ENCODE measurements at regions not wholly inside any gene's neighbourhood (a gene's known extent, or its start where the extent isn't known, plus 50 kb on each side); places are given as distances from the start of the nearest gene placed in this dataset.

DNA sequence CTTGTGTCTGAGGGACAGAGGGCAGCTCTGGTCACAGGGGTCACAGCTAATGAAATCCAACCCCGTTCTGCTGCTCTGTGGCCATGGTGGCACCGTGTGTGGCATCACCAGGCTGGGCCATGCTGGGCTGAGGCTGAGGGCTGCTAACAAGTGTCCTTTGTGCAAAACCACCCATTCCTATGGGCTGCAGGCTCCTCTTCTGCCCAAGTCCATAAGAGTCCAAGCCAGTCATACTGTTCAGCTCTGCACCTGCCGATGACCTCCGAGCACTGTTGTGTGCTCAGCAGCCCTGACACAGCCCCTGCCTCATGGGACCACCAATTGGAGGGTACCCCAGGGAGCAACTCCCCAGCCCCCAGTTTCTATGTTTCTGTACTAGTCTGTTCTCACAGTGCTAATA is 133.1 kb downstream of the WDR11 start:
- Mint-ChIP-seq H3K27ac (no peak overlapping the region), H3K4me1 (peaks cover 2 to 17% (median 9%) of the 10 kb centered on the region in 4 donors), H3K36me3 (peaks cover 0 to 1% of the 10 kb centered on the region in 2 donors), H3K27me3 (peaks cover 16% of the 10 kb centered on the region in 2 donors), H3K9me3 (peaks cover 0 to 9% (median 2%) of the 10 kb centered on the region in 8 donors), H3K4me3 (no peak overlapping the region)
- Histone ChIP-seq H3K27me3 (ENCODE audit: insufficient read depth, low read length) (peaks cover 4% of the 10 kb centered on the region), H3K36me3 (ENCODE audit: insufficient read depth, low read length) (no peaks in the 10 kb centered on the region), H3K4me3 (ENCODE audit: low read length in 2 of 2) (no peak overlapping the region), H3K9me3 (ENCODE audit: control insufficient read depth in 1 of 2, low read length in 2 of 2) (no peaks in the 10 kb centered on the region), H3K4me1 (ENCODE audit: insufficient read depth, low read length) (peaks cover 8% of the 10 kb centered on the region), H3K27ac (ENCODE audit: low read depth, low read length) (no peak overlapping the region)
- POLR2A ChIA-PET (ENCODE audit: partially characterized antibody), result no interaction called here
- CTCF ChIA-PET (ENCODE audit: partially characterized antibody), result no interaction called here
- no peak for DNase-seq
- intact Hi-C loops (cut with micrococcal nuclease), result no loop called here

DNA sequence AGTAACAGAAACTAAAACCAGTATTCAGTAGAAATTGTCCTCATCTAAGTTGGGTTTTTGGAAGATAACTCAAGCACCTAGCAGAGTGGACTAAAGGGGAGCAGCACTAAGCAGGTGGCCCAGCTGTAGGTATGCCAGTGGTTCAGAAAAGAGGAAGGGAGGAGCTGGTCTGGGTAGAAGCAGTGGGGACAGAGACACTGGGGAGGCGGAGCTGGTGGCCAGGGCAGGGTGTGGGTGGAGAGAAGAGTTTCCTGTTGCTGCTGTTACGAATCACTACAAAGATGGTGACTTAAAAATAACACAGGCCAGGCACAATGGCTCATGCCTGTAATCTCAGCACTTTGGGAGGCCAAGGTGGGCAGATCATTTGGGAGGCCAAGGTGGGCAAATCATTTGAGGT is 136.2 kb downstream of the WDR11 start:
- no peaks in the 10 kb centered on the region for H3K36me3 ChIP-seq (ENCODE audit: insufficient read depth, low read length)
- peaks cover 7% of the 10 kb centered on the region for H3K4me1 ChIP-seq (ENCODE audit: insufficient read depth, low read length)
- Mint-ChIP-seq H3K36me3 (peaks cover 0 to 1% of the 10 kb centered on the region in 2 donors), H3K27ac (peak overlapping the region in 2 of 7 donors; percentile 47 to 53), H3K27me3 (peaks cover 5 to 11% of the 10 kb centered on the region in 2 donors), H3K4me3 (peak overlapping the region in 2 of 8 donors; percentile 34 to 52), H3K4me1 (peaks cover 2 to 15% (median 6%) of the 10 kb centered on the region in 4 donors), H3K9me3 (peaks cover 0 to 14% (median 5%) of the 10 kb centered on the region in 8 donors)
- H3K4me3 ChIP-seq (ENCODE audit: low read length in 2 of 2), result no peak overlapping the region
- intact Hi-C loops (cut with micrococcal nuclease), result no loop called here
- no peaks in the 10 kb centered on the region for H3K27me3 ChIP-seq (ENCODE audit: insufficient read depth, low read length)
- no peak overlapping the region for H3K27ac ChIP-seq (ENCODE audit: low read depth, low read length)
- no peak for DNase-seq
- H3K9me3 ChIP-seq (ENCODE audit: control insufficient read depth in 1 of 2, low read length in 2 of 2), result peaks cover 0 to 3% of the 10 kb centered on the region in 2 donors
- ChIA-PET CTCF (ENCODE audit: partially characterized antibody) (no interaction called here), POLR2A (ENCODE audit: partially characterized antibody) (no interaction called here)

DNA sequence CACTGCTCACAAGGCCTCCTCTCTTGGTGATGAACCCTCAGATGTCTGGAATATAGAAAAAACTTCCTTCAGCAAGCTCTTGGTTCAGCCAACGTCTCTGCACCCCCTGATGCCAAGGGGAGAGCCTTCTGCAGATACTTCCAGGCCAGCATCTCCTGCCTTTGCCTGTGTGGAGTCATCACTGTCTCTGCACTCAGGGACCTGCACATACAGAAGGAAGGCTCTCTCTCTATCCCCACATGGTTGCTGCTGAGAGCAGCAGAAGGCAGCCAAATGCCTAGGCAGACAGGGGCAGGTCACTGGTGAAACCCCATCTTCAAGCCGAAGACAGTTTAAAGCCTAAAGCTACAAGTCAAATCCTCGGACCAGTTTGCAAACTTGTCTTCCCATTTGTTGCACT is 137.6 kb downstream of the WDR11 start:
- Mint-ChIP-seq H3K4me3 (no peak overlapping the region), H3K27ac (no peak overlapping the region), H3K36me3 (peaks cover 0 to 1% of the 10 kb centered on the region in 2 donors), H3K4me1 (peaks cover 2 to 15% (median 6%) of the 10 kb centered on the region in 4 donors), H3K27me3 (peaks cover 3 to 9% of the 10 kb centered on the region in 2 donors), H3K9me3 (peaks cover 0 to 24% (median 7%) of the 10 kb centered on the region in 8 donors)
- ChIA-PET CTCF (ENCODE audit: partially characterized antibody) (no interaction called here), POLR2A (ENCODE audit: partially characterized antibody) (no interaction called here)
- H3K36me3 ChIP-seq (ENCODE audit: insufficient read depth, low read length), result no peaks in the 10 kb centered on the region
- no peak overlapping the region for H3K4me3 ChIP-seq (ENCODE audit: low read length in 2 of 2)
- H3K9me3 ChIP-seq (ENCODE audit: control insufficient read depth in 1 of 2, low read length in 2 of 2), result peaks cover 0 to 3% of the 10 kb centered on the region in 2 donors
- intact Hi-C loops (cut with micrococcal nuclease), result no loop called here
- DNase-seq, result no peak
- no peaks in the 10 kb centered on the region for H3K27me3 ChIP-seq (ENCODE audit: insufficient read depth, low read length)
- no peak overlapping the region for H3K27ac ChIP-seq (ENCODE audit: low read depth, low read length)
- H3K4me1 ChIP-seq (ENCODE audit: insufficient read depth, low read length), result peaks cover 7% of the 10 kb centered on the region

DNA sequence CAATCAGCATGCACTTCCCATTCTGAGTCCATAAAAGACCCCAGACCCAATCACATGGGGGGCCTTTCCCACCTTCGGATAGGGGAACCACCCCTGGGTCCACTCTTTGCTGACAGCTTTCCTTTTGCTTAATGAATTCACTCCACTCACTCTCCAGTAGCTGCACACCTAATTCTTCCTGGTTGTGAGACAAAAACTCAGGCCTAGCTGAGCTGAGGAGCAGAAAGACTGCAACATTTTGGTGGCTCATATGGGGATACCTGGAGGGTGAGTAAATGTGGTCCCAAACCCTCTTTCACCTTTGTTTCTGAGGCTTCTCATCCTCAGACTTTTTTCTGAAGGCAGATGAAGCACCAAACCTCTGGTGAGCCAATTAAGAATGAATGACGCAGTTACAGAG is 138.1 kb downstream of the WDR11 start:
- Histone ChIP-seq H3K9me3 (ENCODE audit: control insufficient read depth in 1 of 2, low read length in 2 of 2) (peaks cover 0 to 3% of the 10 kb centered on the region in 2 donors), H3K27me3 (ENCODE audit: insufficient read depth, low read length) (no peaks in the 10 kb centered on the region), H3K27ac (ENCODE audit: low read depth, low read length) (no peak overlapping the region), H3K4me1 (ENCODE audit: insufficient read depth, low read length) (peaks cover 7% of the 10 kb centered on the region), H3K36me3 (ENCODE audit: insufficient read depth, low read length) (no peaks in the 10 kb centered on the region), H3K4me3 (ENCODE audit: low read length in 2 of 2) (no peak overlapping the region)
- H3K27ac Mint-ChIP-seq, result no peak overlapping the region
- no peak overlapping the region for H3K4me3 Mint-ChIP-seq
- peaks cover 0 to 26% (median 7%) of the 10 kb centered on the region in 8 donors for H3K9me3 Mint-ChIP-seq
- intact Hi-C loops (cut with micrococcal nuclease), result no loop called here
- ChIA-PET POLR2A (ENCODE audit: partially characterized antibody) (no interaction called here), CTCF (ENCODE audit: partially characterized antibody) (no interaction called here)
- peaks cover 2 to 15% (median 6%) of the 10 kb centered on the region in 4 donors for H3K4me1 Mint-ChIP-seq
- DNase-seq, result no peak
- peaks cover 3 to 9% of the 10 kb centered on the region in 2 donors for H3K27me3 Mint-ChIP-seq
- peaks cover 0 to 1% of the 10 kb centered on the region in 2 donors for H3K36me3 Mint-ChIP-seq

DNA sequence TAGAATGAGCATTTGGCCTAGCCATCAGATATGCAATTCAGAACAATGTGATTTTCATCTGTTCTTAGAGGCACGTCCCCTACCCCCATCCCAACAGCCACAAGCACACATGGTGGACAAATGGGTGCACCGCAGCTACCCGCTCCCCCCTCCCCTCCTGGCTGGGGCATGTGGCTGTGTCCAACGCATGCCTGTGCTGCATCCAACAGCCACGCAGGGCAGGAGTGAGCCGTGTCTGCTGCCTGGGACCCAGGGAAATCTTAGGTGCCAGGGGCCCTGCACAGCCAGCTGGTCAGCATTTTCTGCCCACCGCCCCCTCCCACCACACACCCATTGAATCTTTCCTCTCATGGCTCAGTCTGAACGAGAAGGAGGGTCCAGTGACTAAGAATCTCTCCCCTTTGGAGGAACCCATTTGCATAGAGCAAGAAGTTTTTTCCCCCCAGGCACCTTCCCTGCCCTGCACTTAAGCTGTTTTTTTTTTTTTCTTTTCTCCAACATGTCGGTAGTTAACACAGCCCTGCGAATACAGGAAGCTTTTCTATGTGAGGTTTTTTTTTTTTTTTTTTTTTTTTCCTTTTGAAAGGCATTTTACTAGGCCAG is 138.9 kb downstream of the WDR11 start:
- H3K36me3 ChIP-seq (ENCODE audit: insufficient read depth, low read length), result no peaks in the 10 kb centered on the region
- H3K4me1 ChIP-seq (ENCODE audit: insufficient read depth, low read length), result peaks cover 7% of the 10 kb centered on the region
- peaks cover 0 to 1% of the 10 kb centered on the region in 2 donors for H3K36me3 Mint-ChIP-seq
- peaks cover 0 to 26% (median 7%) of the 10 kb centered on the region in 8 donors for H3K9me3 Mint-ChIP-seq
- no peak overlapping the region for H3K27ac ChIP-seq (ENCODE audit: low read depth, low read length)
- H3K4me3 ChIP-seq (ENCODE audit: low read length in 2 of 2), result no peak overlapping the region
- no peaks in the 10 kb centered on the region for H3K27me3 ChIP-seq (ENCODE audit: insufficient read depth, low read length)
- ChIA-PET CTCF (ENCODE audit: partially characterized antibody) (no interaction called here), POLR2A (ENCODE audit: partially characterized antibody) (no interaction called here)
- peaks cover 3 to 8% of the 10 kb centered on the region in 2 donors for H3K27me3 Mint-ChIP-seq
- intact Hi-C loops (cut with micrococcal nuclease), result no loop called here
- peaks cover 0 to 3% of the 10 kb centered on the region in 2 donors for H3K9me3 ChIP-seq (ENCODE audit: control insufficient read depth in 1 of 2, low read length in 2 of 2)
- DNase-seq, result no peak
- no peak overlapping the region for H3K4me3 Mint-ChIP-seq
- H3K4me1 Mint-ChIP-seq, result peaks cover 2 to 15% (median 6%) of the 10 kb centered on the region in 4 donors
- no peak overlapping the region for H3K27ac Mint-ChIP-seq

DNA sequence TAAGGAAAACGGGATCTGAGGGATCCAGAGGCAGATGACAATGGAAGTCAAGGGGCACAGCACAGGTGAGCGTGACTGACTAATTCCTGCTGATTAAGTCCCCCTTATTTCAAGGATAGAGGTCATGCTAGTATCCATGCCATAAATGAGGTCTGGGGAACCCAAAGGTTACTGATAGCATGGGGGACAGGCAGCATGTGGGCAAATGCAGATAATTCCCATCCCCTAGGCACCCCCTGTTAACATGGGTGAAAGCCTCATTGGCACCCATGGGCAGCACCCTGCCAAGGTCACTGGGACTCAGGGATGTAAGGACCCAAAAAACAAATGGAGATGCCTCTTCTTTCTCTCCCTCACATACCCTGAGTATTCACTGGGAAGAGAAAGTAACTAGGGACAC is 139.7 kb downstream of the WDR11 start:
- POLR2A ChIA-PET (ENCODE audit: partially characterized antibody), result no interaction called here
- H3K4me3 Mint-ChIP-seq, result no peak overlapping the region
- no peaks in the 10 kb centered on the region for H3K27me3 ChIP-seq (ENCODE audit: insufficient read depth, low read length)
- H3K4me3 ChIP-seq (ENCODE audit: low read length in 2 of 2), result no peak overlapping the region
- peaks cover 3 to 7% of the 10 kb centered on the region in 2 donors for H3K27me3 Mint-ChIP-seq
- CTCF ChIA-PET (ENCODE audit: partially characterized antibody), result no interaction called here
- H3K27ac Mint-ChIP-seq, result no peak overlapping the region
- intact Hi-C loops (cut with micrococcal nuclease), result no loop called here
- H3K9me3 Mint-ChIP-seq, result peaks cover 0 to 26% (median 7%) of the 10 kb centered on the region in 8 donors
- peaks cover 2 to 15% (median 6%) of the 10 kb centered on the region in 4 donors for H3K4me1 Mint-ChIP-seq
- peaks cover 0 to 1% of the 10 kb centered on the region in 2 donors for H3K36me3 Mint-ChIP-seq
- no peak for DNase-seq
- H3K36me3 ChIP-seq (ENCODE audit: insufficient read depth, low read length), result no peaks in the 10 kb centered on the region
- H3K4me1 ChIP-seq (ENCODE audit: insufficient read depth, low read length), result peaks cover 7% of the 10 kb centered on the region
- H3K27ac ChIP-seq (ENCODE audit: low read depth, low read length), result no peak overlapping the region
- H3K9me3 ChIP-seq (ENCODE audit: control insufficient read depth in 1 of 2, low read length in 2 of 2), result peaks cover 0 to 3% of the 10 kb centered on the region in 2 donors

DNA sequence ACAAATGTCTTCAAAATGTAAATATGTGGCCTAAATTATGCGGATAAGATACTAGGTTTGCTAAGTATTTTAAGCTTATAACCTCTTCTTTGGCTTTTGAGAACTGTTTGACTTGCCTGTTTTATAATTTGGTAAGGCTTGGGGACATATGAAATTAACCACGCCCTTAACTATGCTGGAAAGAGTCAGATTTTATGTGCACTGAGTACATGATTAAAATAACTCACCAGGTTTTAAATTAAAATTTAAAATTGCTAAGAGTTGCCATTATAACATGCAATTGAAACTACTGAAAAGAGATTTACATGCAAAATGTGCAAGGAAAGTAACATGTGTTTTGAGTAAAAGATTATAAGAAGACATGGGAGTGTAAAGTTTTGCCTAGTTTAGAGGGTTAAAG is 141.9 kb downstream of the WDR11 start:
- peaks cover 2 to 4% of the 10 kb centered on the region in 2 donors for H3K27me3 Mint-ChIP-seq
- intact Hi-C loops (cut with micrococcal nuclease), result no loop called here
- H3K4me3 Mint-ChIP-seq, result no peak overlapping the region
- Histone ChIP-seq H3K4me3 (ENCODE audit: low read length in 2 of 2) (no peak overlapping the region), H3K36me3 (ENCODE audit: insufficient read depth, low read length) (no peaks in the 10 kb centered on the region), H3K4me1 (ENCODE audit: insufficient read depth, low read length) (no peaks in the 10 kb centered on the region), H3K27me3 (ENCODE audit: insufficient read depth, low read length) (no peaks in the 10 kb centered on the region), H3K27ac (ENCODE audit: low read depth, low read length) (no peak overlapping the region), H3K9me3 (ENCODE audit: control insufficient read depth in 1 of 2, low read length in 2 of 2) (peaks cover 0 to 3% of the 10 kb centered on the region in 2 donors)
- H3K9me3 Mint-ChIP-seq, result peaks cover 0 to 26% (median 5%) of the 10 kb centered on the region in 8 donors
- H3K4me1 Mint-ChIP-seq, result peaks cover 0 to 2% (median 0%) of the 10 kb centered on the region in 4 donors
- H3K27ac Mint-ChIP-seq, result no peak overlapping the region
- DNase-seq, result no peak
- POLR2A ChIA-PET (ENCODE audit: partially characterized antibody), result no interaction called here
- H3K36me3 Mint-ChIP-seq, result no peaks in the 10 kb centered on the region
- CTCF ChIA-PET (ENCODE audit: partially characterized antibody), result interaction anchor here (0.6 kb wide), 1 partner anchor 39 kb away, joined by 3 read pairs; no protein-coding TSS in a partner anchor

Data from CD4-positive, alpha-beta memory T cell (primary cell).